ENCODE measurements at regions not wholly inside any gene's neighbourhood (a gene's known extent, or its start where the extent isn't known, plus 50 kb on each side); places are given as distances from the start of the nearest gene placed in this dataset.
"Not testable (repeated sequence)": the region's sequence is repeated elsewhere in the genome, so short reads cannot be mapped to it uniquely, and the experiment has no call there.

- TF ChIP-seq EZH2 (IDR thresholded peaks at IDR 0.05; ENCODE audit: insufficient read depth, poor library complexity, severe bottlenecking); EZH2phosphoT487 (IDR thresholded peaks at IDR 0.05; ENCODE audit: insufficient read depth, low read depth): not testable (repeated sequence)
Measured at GRCh38 chr12:47426678-47427309, 279.0 kb downstream of the RPAP3 start.
